Hypothalamus (tissue), 51 donors: ENCODE measurements at regions not wholly inside any gene's neighbourhood (a gene's known extent, or its start where the extent isn't known, plus 50 kb on each side); places are given as distances from the start of the nearest gene placed in this dataset.

Experiments used
- DNase-seq, 51 donors: peaks; one replicate each; lab custom pipeline; 2025; lab: John Stamatoyannopoulos, UW

DNA sequence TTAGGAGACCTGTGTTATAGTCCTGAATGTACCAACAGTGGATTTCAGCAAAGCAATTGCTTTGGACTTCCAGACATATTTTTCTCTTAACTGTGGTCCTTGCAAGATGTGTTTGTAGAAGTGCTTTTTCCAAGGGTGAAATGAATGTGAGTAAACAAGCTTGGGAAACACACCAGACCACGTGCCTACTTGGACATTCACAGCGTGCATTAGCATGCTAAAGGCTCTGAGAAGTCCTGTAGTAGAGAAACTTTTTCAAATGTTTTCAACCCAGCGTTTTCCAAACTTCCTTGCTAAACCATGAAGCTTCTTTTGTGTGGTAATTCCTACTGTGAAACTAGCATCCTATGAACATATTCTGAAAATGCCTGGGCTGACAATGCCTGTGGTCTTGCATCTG, 91.2 kb upstream of the DBX1 start:
- peak in 1 of 51 donors; percentile 3 for DNase-seq

DNA sequence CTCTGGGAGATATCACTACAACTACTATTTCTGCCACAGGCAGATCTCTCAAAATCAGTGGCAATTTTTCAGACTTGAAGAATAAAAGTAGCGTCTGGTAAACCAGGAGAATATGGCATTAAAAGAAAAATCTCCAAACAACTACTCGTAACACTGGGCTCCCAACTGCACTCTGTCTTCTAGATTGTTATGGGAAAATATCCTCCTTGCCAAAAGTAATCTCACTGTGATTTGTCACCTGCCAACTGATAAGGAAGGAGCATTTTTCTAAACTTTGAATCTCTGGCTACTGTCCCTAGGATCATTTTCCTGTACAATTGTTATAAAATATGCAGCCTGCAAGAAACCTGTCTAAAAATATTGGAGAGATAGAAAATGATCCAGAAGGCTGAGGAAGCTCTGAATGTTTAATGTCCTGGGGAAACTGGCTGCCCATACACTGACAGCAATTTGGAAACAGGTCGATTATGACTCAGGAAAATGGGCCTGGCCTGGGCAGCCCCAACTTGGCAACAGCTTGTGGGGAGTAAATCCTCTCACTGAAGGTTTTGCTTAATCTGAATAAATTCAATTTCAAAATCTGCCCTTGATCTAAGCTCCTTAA, 90.5 kb upstream of the DBX1 start:
- DNase-seq, result no peak

DNA sequence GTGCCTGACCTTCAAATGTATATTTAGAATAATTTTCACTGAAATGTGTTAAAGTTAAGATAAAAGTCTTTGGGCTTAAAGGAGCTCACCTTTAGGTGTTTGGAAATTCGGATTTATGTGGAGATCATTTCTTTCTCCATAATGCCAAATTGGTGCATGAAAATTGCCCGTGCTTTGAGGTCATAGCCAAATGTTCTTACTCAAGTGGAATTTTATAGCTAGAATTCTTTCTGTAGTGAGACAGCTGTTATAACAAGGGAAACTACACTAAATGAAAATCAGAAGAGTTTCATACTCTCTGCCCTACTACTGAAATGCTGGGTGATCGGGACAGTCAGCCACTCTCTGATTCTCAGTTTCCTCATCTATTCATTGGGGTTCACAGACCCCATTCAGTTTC, 89.5 kb upstream of the DBX1 start:
- DNase-seq, result no peak

DNA sequence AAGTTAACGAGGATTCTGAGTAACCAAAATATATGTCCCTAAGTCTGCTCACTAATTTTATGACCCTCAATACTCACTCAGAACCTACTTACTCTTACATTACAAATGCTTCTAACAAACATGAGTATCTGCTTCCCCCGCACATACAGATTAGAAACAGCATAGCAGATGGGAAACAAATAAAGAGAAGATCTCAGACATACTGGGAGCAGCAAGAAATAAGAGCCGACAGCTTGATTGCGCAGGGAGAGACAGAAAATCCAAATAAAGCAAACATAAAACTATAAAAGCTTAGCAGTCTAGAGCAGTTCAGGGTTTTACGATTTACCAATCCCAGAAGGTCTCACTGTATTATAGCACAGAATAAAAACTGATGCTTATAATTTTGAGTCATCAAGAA, 89.1 kb upstream of the DBX1 start:
- no peak for DNase-seq

DNA sequence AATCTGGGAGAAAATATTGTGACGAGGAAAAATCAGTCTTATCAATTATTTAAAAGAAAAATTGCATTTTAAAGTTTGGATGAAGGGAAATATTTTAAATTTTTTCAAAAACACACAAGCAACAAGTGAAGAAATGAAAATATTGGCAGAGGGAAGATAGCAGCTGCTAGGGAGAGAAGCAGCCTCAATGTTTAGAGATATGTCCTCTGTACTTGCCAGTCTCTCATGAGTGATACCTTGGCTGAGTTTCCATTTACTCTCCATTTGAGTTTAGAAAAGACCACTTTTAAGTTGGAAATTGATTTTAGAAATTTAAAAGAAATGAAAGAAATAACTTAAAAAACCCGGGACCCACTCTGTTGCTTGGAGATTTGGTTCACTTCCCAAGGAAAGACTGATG, 88.6 kb upstream of the DBX1 start:
- no peak for DNase-seq

DNA sequence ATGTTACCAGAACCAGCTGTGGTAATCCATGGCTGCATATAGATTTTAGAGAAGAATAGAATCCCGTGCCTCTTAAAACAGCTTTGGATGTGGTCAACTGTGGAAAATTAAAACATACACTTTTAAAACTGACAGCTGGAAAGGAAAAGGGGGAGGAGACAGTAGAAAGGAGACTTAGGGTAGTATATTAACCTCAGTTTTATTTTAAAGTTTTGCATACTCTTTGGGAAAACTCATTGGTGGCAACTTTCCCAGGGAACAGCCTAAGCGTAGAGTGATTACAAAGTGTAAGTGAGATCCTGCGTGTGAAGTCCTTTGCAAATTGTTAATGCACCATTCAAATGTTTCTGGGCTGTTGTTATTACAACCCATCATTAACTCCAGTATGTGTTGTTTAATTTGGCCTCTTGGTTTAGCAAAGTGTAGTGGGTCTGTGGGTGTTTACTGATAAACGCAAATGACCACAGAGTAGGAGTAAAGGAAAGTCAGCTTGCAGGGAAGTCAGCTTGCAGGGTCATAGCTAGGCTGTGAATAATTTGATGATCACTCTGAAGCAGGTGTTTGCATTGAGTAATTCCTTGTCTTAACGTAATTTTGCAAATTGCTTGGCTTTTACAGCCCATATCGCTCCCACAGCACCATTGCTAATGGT, 88.0 kb upstream of the DBX1 start:
- DNase-seq, result no peak

DNA sequence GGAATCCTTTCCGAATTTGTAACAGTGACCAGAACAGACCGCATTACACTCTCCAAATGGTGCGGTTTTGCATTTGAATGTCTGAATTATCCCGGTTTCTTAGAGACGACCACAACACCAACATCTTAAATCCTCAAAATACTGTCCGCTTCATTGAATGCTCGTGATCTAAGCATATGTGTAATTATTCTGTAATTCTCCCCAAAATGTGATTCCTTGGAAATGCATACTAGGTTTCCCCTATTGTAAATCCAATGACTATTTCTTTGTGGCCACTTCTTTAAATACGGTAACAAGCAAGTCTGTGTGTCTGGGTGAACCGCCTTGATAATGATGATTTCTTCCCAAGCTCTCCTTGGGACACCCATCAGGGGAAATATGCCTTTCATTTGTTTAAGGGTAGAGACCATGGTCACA, 87.3 kb upstream of the DBX1 start:
- DNase-seq, result no peak

DNA sequence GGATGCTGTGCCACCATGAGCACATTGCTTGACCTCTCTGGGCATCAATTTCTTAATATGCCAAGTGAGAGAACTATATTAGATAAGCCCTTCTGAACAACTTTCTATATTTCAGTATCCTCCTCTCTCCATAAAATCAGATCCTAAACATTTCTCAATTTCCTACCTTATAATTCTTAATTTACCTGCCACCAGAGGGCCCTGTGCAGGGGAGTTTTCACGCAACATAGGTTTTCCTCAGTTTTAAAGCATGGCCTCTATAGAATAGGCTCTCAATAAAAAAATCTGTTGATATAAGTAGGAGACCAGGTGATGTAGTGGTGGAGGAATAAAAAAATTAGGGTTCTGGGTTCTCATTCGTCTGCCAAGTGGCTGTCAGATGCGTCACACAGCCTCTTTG, 83.7 kb upstream of the DBX1 start:
- DNase-seq, result no peak

DNA sequence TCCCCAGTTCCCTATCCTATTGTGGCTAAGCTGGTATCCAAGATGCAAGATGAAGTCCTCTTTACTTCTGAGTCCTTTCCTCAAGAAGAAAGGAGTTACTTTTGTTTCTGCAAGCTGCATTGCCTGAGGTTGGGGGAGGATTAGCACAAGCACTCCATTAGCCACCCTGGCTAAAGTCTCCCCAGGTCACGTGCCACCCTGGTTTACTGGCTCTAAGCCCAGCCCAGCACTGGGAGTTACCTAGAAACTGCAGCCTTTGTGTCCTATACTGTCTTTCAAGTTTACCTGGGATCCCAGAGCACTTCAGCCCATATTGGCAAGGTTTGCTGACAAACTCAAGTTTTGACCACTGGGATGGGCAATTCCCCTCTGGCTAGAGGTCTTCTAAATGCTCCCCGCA, 78.4 kb upstream of the DBX1 start:
- DNase-seq, result peak in 11 of 51 donors; percentile 2 to 38 (median 9)

DNA sequence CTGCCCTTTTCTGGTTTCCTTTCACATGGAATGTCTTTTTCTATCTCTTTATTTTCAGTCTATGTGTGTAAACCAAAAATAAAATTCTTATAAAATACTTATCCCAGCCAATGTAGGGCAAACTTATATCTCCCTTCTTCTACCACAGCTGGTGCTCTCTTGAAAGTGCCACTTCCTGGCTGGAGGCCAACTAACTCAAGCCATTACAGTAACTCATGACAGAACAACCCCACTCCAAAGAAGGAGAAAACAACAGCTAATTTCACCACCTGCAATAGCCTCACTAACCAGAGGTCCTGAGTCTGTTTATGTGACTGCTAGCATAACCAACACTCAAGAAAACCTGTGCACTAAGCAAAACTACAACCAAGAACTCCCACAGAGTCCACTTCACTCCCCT, 74.9 kb upstream of the DBX1 start:
- no peak for DNase-seq

DNA sequence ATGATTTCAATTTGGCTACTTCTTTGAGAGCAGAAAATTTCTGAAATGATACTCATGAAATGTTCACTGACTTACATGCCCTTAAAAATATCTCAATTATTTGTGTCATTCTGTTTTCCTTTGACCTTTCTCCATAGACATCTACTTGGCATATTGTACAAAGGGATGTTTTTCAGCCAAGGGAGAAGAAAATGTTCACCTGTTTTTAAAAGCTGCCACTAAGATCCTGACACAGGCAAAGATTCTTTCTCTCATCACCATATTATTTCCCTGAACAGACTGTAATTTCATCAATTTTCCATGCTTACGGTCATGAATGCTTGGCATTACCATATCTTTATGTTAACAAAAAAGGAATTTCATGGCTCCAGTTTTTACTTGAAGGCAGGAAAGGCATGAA, 67.4 kb upstream of the DBX1 start:
- no peak for DNase-seq

DNA sequence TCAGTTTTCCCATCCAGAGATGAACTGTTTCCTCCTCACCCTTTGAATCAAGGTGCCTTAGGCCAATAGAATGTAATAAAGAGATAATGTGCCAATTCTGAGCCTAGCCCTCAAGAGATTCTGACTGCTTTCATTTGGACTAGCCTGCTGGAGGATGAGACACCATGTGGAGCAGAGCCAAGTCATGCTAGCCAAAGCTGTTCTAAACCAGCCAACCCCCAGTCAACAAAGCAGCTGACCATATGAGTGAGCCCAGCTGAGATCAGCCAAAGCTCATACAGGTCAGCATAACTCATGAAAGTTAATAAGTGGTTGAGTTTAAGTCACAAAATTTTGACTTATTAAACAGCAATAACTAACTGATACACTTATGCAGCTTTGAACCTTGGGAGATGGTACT, 66.7 kb upstream of the DBX1 start:
- no peak for DNase-seq

DNA sequence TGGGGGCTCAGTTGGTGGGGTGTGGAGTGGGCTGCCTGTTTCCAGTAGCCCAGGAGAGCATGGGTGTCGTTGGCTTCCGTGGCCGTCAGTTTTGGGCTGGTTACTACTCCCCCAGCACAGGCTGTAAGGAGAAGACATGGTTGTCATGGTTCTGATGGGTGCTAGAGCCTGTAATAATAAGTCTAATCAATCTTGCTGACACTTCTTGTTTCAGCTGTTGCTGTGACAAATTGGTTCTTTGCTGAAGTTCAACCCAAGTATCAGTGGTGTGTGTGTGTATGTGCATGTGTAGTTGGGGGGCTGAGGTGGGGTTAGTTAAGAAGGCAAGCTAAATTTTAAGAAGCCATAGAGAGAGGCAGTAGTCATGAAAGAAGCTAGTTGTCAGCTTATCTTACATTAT, 61.3 kb upstream of the DBX1 start:
- DNase-seq, result no peak

DNA sequence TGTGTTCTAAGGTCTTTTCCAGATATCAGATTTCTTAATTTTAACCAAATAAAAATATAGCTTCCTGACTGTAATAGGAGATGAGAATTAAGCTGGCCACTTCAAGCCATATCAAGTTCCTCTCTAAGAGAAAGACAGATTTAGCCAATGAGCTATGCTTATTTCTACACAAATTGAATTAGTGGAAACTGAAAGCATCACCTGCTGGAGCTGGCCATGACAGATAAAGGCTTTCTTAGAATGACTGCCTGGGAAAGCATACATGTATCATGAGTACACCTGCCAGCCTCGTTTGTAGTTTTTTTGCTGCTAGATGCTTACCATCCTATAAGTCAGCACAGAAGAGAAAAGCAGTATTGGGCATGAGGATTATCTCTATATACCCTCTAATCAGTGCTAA, 53.5 kb upstream of the DBX1 start:
- DNase-seq, result no peak

DNA sequence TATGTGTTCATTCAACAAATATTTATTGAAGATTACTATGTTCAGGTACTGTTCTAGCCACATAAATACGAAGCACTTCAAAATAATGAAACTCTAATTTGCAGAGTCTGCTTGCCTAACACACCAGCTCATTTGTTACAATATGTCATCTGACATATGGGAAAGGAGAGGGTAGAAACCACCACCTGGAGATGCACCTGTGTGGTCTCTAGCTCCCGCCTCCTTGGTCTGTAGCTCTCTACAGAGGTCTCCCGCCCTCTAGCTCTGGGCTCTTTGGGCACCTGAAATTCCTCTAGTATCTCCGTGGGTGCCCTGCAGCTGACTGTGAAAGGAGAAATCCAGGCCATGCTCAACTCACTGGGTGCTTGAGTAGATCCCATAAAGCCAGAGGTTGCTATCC, 51.4 kb upstream of the DBX1 start:
- DNase-seq, result no peak
